BJ (cell line): ENCODE measurements at regions not wholly inside any gene's neighbourhood (a gene's known extent, or its start where the extent isn't known, plus 50 kb on each side); places are given as distances from the start of the nearest gene placed in this dataset.
"Not testable (repeated sequence)": the region's sequence is repeated elsewhere in the genome, so short reads cannot be mapped to it uniquely, and the experiment has no call there.

Experiments
- CTCF ChIA-PET: fragments of 350-600 bp; formaldehyde crosslinking; extraction: SDS; loops from one replicate; lab custom pipeline; 2021; ENCODE audit warnings: antibody characterized with exemption, inconsistent platforms; lab: Yijun Ruan, JAX
- POLR2A ChIA-PET: fragments of 300-600 bp; sonication (Branson Sonifier 250); formaldehyde crosslinking; extraction: SDS; loops from one replicate; lab custom pipeline; 2021; ENCODE audit warnings: antibody characterized with exemption; lab: Charles Lee
- DNase-seq: peaks from one replicate; pipeline ENCODE4 v3.0.0-alpha.2; 2011; ENCODE audit warnings: low read depth
- H3K27me3 ChIP-seq: 2 replicates; pipeline ENCODE4 v1.6.0; 2011; ENCODE audit warnings: low read length; ENCODE audit not compliant: control insufficient read depth, insufficient read depth
- H3K36me3 ChIP-seq: 2 replicates; pipeline ENCODE4 v1.5.1; 2011; ENCODE audit warnings: low read length; ENCODE audit not compliant: control insufficient read depth, insufficient read depth
- H3K4me3 ChIP-seq: 2 replicates; pipeline ENCODE4 v1.5.1; 2011; ENCODE audit warnings: low read depth, mild to moderate bottlenecking, control low read depth, low read length
- TF ChIP-seq, protein P1 (sequence below): IDR thresholded peaks from 2 replicates; pipeline ENCODE4 v1.5.1; 2011; ENCODE audit warnings: low read depth, mild to moderate bottlenecking, control low read depth, inconsistent platforms, low read length, moderate library complexity; ENCODE audit not compliant: insufficient read depth

- Histone ChIP-seq H3K27me3 (no peaks in the 10 kb centered on the region), H3K4me3 (no peak overlapping the region), H3K36me3 (no peaks in the 10 kb centered on the region)
- no peak for DNase-seq
- ChIA-PET POLR2A (no interaction called here), CTCF (interaction anchor here (1.1 kb wide), 1 partner anchor 11 kb away, joined by 3 read pairs; no protein-coding TSS in a partner anchor)
- TF ChIP-seq, protein P1, sequence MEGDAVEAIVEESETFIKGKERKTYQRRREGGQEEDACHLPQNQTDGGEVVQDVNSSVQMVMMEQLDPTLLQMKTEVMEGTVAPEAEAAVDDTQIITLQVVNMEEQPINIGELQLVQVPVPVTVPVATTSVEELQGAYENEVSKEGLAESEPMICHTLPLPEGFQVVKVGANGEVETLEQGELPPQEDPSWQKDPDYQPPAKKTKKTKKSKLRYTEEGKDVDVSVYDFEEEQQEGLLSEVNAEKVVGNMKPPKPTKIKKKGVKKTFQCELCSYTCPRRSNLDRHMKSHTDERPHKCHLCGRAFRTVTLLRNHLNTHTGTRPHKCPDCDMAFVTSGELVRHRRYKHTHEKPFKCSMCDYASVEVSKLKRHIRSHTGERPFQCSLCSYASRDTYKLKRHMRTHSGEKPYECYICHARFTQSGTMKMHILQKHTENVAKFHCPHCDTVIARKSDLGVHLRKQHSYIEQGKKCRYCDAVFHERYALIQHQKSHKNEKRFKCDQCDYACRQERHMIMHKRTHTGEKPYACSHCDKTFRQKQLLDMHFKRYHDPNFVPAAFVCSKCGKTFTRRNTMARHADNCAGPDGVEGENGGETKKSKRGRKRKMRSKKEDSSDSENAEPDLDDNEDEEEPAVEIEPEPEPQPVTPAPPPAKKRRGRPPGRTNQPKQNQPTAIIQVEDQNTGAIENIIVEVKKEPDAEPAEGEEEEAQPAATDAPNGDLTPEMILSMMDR, result no peak
Measured at GRCh38 chr3:110512961-110513360, 558.7 kb upstream of the NECTIN3 start.

DNA sequence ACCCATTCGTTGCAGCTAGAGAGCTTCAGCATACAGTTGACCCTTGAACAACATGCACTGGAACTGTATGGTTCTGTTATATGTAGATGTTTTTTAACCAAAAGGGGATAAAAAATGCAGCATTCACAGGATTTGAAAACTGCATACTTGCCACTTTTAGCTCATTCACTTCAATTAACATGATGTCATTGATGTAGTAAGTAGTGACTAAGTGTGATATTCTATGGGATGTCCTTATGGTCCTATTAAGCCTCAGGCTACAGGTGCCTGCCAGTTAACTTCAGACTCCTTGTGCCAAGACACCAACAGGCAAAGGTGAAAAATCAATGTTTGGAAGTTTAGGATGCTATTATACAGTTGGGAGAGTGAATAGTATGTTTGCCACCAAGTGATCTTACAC lies 553.6 kb upstream of the NECTIN3 start:
- POLR2A ChIA-PET, result interaction anchor here (1.1 kb wide), 1 partner anchor 9 kb away, joined by 3 read pairs; no protein-coding TSS in a partner anchor
- no peak overlapping the region for H3K4me3 ChIP-seq
- no peaks in the 10 kb centered on the region for H3K27me3 ChIP-seq
- TF ChIP-seq, protein P1, result no peak
- no peak for DNase-seq
- CTCF ChIA-PET, result no interaction called here
- no peaks in the 10 kb centered on the region for H3K36me3 ChIP-seq

GRCh38 chr3:110519071-110519470 lies 552.5 kb upstream of the NECTIN3 start:
- H3K4me3 ChIP-seq, result no peak overlapping the region
- DNase-seq, result no peak
- ChIA-PET CTCF (no interaction called here), POLR2A (no interaction called here)
- H3K36me3 ChIP-seq, result no peaks in the 10 kb centered on the region
- H3K27me3 ChIP-seq, result no peaks in the 10 kb centered on the region
- TF ChIP-seq, protein P1, result no peak

- POLR2A ChIA-PET, result no interaction called here
Measured at GRCh38 chr3:110521019-110521418, 550.6 kb upstream of the NECTIN3 start.

DNA sequence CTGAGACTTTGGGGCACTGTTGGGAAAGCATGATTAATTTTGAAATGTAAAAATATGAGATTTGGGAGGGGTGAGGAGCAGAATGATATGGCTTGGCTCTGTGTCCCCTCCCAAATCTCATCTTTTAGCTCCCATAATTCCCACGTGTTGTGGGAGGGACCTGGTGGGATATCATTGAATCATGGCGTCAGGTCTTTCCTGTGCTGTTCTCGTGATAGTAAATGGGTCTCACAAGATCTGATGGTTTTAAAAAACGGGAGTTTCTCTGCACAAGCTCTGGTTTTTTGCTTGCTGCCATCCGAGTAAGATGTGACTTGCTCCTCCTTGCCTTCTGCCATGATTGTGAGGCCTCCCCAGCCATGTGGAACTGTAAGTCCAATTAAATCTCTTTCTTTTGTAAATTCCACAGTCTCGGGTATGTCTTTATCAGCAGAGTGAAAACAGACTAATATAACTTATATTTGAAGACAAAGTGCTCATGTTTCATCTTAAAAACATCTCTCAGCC lies 546.0 kb upstream of the NECTIN3 start:
- DNase-seq, POLR2A ChIA-PET, H3K36me3 ChIP-seq, H3K27me3 ChIP-seq, H3K4me3 ChIP-seq: not testable (repeated sequence)
- CTCF ChIA-PET, result interaction anchor here (0.6 kb wide), 1 partner anchor 25 kb away, joined by 5 read pairs; no protein-coding TSS in a partner anchor

More at GRCh38 chr3:110521019-110521418, 550.6 kb upstream of the NECTIN3 start:
- no peak overlapping the region for H3K4me3 ChIP-seq
- no peak for DNase-seq
- H3K27me3 ChIP-seq, result no peaks in the 10 kb centered on the region
- no peaks in the 10 kb centered on the region for H3K36me3 ChIP-seq
- TF ChIP-seq, protein P1, result no peak
- CTCF ChIA-PET, result interaction anchor here (1.1 kb wide), 1 partner anchor 560 kb away, joined by 5 read pairs; no protein-coding TSS in a partner anchor
